GM13976 (cell line): ENCODE measurements at regions not wholly inside any gene's neighbourhood (a gene's known extent, or its start where the extent isn't known, plus 50 kb on each side); places are given as distances from the start of the nearest gene placed in this dataset.

Experiments
- DNase-seq: peaks from one replicate; pipeline ENCODE4 v3.0.0; 2012; ENCODE audit warnings: low spot score
- in situ Hi-C: fragments of 300-500 bp; cut with MboI; formaldehyde crosslinking; loops from one replicate; pipeline ENCODE4 v1.12.0; 2022; ENCODE audit warnings: low sequenced_read_pairs, mixed read lengths, inconsistent platforms; ENCODE audit not compliant: unreplicated experiment
- TF ChIP-seq, protein P1 (sequence below): IDR thresholded peaks from 2 replicates; pipeline ENCODE4 v1.5.1; 2012; ENCODE audit warnings: borderline replicate concordance, mild to moderate bottlenecking; ENCODE audit not compliant: insufficient read depth; ENCODE audit errors: extremely low read depth, missing control alignments, control extremely low read depth

DNA sequence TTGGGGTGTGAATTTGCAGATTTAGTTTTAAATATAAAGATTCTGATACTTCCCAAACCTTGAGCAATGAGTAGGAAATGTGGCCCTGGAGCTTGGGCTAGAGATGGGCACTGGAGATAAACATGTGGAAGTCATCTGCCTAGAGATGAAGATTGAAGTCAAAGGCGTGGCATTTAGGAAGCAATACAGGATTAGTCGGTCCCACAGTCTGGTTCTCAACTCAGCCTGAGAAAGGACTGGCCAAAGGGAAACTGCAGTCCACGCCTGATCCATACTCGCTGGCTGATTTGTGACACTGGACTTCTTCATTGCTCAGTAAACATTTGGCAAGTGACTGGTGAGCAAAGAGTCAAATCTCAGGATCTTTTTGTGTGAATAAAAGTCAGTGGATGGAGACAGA lies 268.2 kb upstream of the ATP2B1 start:
- no peak for DNase-seq
- in situ Hi-C loops, result no loop called here
- TF ChIP-seq, protein P1, sequence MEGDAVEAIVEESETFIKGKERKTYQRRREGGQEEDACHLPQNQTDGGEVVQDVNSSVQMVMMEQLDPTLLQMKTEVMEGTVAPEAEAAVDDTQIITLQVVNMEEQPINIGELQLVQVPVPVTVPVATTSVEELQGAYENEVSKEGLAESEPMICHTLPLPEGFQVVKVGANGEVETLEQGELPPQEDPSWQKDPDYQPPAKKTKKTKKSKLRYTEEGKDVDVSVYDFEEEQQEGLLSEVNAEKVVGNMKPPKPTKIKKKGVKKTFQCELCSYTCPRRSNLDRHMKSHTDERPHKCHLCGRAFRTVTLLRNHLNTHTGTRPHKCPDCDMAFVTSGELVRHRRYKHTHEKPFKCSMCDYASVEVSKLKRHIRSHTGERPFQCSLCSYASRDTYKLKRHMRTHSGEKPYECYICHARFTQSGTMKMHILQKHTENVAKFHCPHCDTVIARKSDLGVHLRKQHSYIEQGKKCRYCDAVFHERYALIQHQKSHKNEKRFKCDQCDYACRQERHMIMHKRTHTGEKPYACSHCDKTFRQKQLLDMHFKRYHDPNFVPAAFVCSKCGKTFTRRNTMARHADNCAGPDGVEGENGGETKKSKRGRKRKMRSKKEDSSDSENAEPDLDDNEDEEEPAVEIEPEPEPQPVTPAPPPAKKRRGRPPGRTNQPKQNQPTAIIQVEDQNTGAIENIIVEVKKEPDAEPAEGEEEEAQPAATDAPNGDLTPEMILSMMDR, result no peak

DNA sequence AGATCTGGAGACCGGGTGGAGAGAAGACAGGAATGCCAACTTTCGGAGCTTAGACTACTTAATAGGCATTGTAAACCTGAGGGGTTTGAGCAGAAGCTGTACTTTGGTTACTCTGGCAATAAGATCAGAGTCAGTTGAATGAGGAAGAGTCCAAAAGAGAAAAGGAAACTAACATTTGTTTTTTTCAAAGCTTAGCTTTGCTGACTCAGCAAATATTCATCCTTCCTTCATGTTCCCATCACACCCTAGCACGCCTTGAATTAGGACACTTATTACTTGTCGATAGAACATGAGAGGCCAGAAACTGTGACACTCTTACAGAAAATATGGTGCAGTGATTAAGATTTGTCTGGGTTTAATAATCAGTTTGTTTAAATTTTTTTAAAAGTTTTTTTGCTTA lies 266.9 kb upstream of the ATP2B1 start:
- TF ChIP-seq, protein P1, result no peak
- in situ Hi-C loops, result no loop called here
- no peak for DNase-seq

DNA sequence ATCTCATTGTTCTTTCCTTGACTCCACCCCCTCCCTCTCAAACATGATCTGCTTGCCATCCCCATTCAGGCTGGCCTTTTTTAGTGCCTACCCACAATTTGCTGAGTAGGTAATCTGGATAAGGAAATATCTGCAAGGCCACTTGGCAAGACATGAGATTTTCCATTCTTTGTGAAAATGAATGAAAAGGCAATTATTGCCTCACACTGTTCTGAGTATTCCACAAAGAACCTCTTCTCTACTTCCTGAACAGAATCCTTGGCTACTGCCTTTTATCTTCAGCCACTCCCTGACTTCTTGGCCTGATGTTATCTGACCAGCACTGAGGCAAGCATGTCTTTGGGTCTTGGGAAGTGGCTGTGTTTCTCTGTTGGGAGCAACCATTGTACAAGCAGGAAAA lies 263.2 kb upstream of the ATP2B1 start:
- TF ChIP-seq, protein P1, result no peak
- no peak for DNase-seq
- in situ Hi-C loops, result no loop called here

DNA sequence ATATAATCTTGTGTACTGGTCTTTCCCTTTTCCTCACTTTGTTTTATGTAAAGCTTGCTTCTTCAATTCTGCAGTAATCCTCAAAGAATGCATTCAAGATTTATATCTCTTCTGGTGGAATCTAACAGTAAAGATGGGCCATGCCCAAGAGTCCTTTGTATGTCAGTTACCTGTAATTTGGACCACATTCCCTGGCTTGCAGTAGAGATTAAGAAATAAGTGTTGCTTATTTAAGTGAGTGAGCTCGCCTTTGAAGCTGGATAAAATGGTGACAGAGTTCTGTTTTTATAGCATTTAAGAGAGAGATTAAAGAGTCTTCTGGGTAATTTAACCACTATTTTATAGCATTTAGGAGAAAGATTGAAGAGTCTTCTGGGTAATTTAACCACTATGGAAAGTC lies 262.1 kb upstream of the ATP2B1 start:
- in situ Hi-C loops, result no loop called here
- DNase-seq, result no peak
- TF ChIP-seq, protein P1, result no peak

DNA sequence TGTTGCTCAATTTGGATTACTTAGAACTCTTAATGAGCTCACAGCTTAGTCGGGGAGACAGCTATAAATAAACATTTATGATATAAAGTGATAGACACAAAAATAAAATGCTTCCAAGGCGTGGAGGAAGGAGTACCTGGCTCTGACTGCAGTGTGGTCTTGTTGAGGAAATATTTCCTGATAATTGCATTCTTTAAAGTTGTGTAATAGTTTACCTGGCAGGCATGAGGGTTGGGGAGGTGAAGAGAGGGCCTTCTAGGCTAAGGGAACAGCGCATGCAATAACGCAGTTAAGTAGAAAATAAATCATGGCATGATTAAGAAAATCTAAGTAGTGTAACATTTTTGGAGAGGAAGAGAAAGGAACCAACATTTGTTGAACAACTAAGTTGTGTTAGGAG lies 260.5 kb upstream of the ATP2B1 start:
- DNase-seq, result no peak
- TF ChIP-seq, protein P1, result no peak
- in situ Hi-C loops, result no loop called here

DNA sequence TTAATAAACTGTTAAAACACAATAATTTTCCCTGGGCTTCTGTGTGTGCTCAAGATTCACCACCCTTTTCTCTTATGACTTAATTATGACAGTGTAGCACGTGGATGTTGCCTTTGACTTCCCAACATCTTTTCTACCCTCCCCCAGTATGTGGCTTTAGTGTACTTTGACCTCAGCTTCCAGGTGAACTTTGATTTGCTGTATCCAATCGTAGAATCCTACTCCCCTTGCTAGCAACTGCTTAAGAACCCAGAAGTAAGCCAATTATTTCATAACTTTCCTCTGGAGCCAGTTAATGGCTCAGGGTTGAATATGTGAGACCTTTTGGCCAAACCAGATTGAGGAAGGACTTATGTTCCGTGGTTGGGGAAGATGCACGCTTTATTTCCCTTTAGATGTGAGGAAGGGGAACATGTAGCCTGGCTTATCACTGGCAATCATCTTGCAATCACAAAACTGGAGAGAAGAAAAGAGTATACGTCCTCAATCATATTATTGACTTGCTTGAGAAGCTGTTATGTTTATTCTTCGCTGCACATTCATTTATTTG lies 259.6 kb upstream of the ATP2B1 start:
- in situ Hi-C loops, result no loop called here
- TF ChIP-seq, protein P1, result no peak
- DNase-seq, result no peak
